ENCODE measurements at regions not wholly inside any gene's neighbourhood (a gene's known extent, or its start where the extent isn't known, plus 50 kb on each side); places are given as distances from the start of the nearest gene placed in this dataset.

GRCh38 chr11:70798296-70798695 is 400.0 kb downstream of the CTTN start (continued):
- TF ChIP-seq, protein P1, sequence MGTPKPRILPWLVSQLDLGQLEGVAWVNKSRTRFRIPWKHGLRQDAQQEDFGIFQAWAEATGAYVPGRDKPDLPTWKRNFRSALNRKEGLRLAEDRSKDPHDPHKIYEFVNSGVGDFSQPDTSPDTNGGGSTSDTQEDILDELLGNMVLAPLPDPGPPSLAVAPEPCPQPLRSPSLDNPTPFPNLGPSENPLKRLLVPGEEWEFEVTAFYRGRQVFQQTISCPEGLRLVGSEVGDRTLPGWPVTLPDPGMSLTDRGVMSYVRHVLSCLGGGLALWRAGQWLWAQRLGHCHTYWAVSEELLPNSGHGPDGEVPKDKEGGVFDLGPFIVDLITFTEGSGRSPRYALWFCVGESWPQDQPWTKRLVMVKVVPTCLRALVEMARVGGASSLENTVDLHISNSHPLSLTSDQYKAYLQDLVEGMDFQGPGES (IDR thresholded peaks at IDR 0.05; ENCODE audit: low read depth, low read length), result no peak
- TF ChIP-seq, protein P2, sequence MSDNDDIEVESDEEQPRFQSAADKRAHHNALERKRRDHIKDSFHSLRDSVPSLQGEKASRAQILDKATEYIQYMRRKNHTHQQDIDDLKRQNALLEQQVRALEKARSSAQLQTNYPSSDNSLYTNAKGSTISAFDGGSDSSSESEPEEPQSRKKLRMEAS (IDR thresholded peaks at IDR 0.05; ENCODE audit: low read depth), result no peak
- TF ChIP-seq MXI1 (IDR thresholded peaks at IDR 0.05; ENCODE audit: low read depth, low read length) (no peak), EP300 (IDR thresholded peaks at IDR 0.05; ENCODE audit: borderline replicate concordance in 1 of 2, low read depth in 1 of 2, low read length in 1 of 2) (no peak), GATA2 (CRISPR knock-in tag; IDR thresholded peaks at IDR 0.05) (no peak)

DNA sequence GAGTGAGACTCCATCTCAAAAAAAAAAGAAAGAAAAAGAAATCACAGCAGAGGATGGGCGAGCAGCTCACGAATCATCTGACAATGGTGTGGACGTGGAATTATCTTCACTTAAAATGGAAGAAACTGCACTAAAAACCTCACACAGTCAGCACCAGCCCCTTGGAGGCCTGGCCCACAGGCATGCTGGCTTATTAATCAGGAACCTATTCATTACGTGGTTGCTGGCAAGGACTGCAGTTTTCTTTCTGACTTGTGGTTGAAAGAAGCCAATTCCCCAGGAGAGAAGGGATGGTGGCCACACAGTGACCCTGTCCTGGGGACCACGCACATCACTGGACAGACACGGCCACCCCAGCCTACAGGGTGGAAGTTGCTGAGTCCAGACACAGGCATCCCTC is 401.1 kb downstream of the CTTN start:
- Histone ChIP-seq H2AFZ (ENCODE audit: low read depth) (no peak overlapping the region), H3K4me2 (no peak overlapping the region), H3K4me3 (ENCODE audit: low read depth in 2 of 2, low read length in 1 of 2) (no peak overlapping the region), H3K9ac (no peak overlapping the region), H3K9me2 (no peaks in the 10 kb centered on the region), H3F3A (replicated peaks; ENCODE audit: insufficient read depth) (no peaks in the 10 kb centered on the region), H3K4me1 (ENCODE audit: control insufficient read depth in 1 of 2, insufficient read depth in 2 of 2, low read depth in 1 of 2, low read length in 1 of 2) (no peaks in the 10 kb centered on the region), H3K36me3 (replicated peaks in 1 of 2; ENCODE audit: control insufficient read depth in 1 of 2, insufficient read depth in 2 of 2, low read length in 1 of 2) (no peaks in the 10 kb centered on the region), H3K79me2 (ENCODE audit: insufficient read depth) (no peaks in the 10 kb centered on the region), H4K20me1 (ENCODE audit: insufficient read depth) (no peaks in the 10 kb centered on the region), H3K9me3 (no peaks in the 10 kb centered on the region), H3K27me3 (ENCODE audit: insufficient read depth) (no peaks in the 10 kb centered on the region), H3K27ac (ENCODE audit: low read depth in 2 of 2, low read length in 1 of 2) (no peak overlapping the region)
- DNase-seq, result no peak
- WGBS (ENCODE audit: low lambda C conversion rate), result 44% methylated on average over 4 of the region's 6 CpGs
- ChIA-PET CTCF (no interaction called here), POLR2A (no interaction called here)
- TF ChIP-seq POLR2AphosphoS5 (IDR thresholded peaks at IDR 0.05; ENCODE audit: low read depth, low read length) (no peak), JUND (IDR thresholded peaks at IDR 0.05) (no peak), GABPA (IDR thresholded peaks at IDR 0.05; ENCODE audit: low read depth) (no peak)

DNA sequence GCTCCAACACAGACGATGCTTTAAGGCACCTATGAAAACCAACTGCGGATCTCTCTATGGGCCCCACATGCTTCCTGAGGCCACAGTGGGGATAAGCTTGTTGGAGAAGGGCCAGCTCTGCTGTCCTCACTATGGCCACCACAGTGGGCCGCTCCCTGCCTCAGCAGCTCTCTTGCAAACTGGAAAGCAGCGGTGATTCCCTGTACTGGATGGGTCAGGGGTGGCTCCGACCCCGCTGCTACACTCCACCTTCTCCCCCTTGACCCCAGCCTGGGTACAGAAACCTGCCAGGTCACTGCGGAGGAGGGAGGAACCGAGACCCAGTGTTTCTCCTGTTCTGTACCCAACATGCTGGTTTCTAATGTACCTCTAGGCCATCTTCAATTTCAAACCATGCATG is 403.9 kb downstream of the CTTN start:
- H3K27me3 ChIP-seq (ENCODE audit: insufficient read depth), result no peaks in the 10 kb centered on the region
- no peaks in the 10 kb centered on the region for H3K9me2 ChIP-seq
- no peak overlapping the region for H2AFZ ChIP-seq (ENCODE audit: low read depth)
- no peak overlapping the region for H3K4me2 ChIP-seq
- H3K27ac ChIP-seq (ENCODE audit: low read depth in 2 of 2, low read length in 1 of 2), result no peak overlapping the region
- H3K9me3 ChIP-seq, result no peaks in the 10 kb centered on the region
- H3F3A ChIP-seq (replicated peaks; ENCODE audit: insufficient read depth), result no peaks in the 10 kb centered on the region
- ChIA-PET CTCF (no interaction called here), POLR2A (no interaction called here)
- H4K20me1 ChIP-seq (ENCODE audit: insufficient read depth), result no peaks in the 10 kb centered on the region
- no peaks in the 10 kb centered on the region for H3K4me1 ChIP-seq (ENCODE audit: control insufficient read depth in 1 of 2, insufficient read depth in 2 of 2, low read depth in 1 of 2, low read length in 1 of 2)
- H3K4me3 ChIP-seq (ENCODE audit: low read depth in 2 of 2, low read length in 1 of 2), result no peak overlapping the region
- WGBS (ENCODE audit: low lambda C conversion rate), result 23% methylated on average over 2 of the region's 8 CpGs
- H3K79me2 ChIP-seq (ENCODE audit: insufficient read depth), result no peaks in the 10 kb centered on the region
- H3K9ac ChIP-seq, result no peak overlapping the region
- H3K36me3 ChIP-seq (replicated peaks in 1 of 2; ENCODE audit: control insufficient read depth in 1 of 2, insufficient read depth in 2 of 2, low read length in 1 of 2), result no peaks in the 10 kb centered on the region
- no peak for DNase-seq
- no peak for TF ChIP-seq JUND (IDR thresholded peaks at IDR 0.05)
- no peak for TF ChIP-seq TCF12 (IDR thresholded peaks at IDR 0.05)
- TF ChIP-seq NRF1 (IDR thresholded peaks at IDR 0.05; ENCODE audit: low read depth, low read length), result no peak
- TF ChIP-seq RCOR1 (IDR thresholded peaks at IDR 0.05; ENCODE audit: low read length), result no peak
- TF ChIP-seq SIN3A (IDR thresholded peaks at IDR 0.05; ENCODE audit: borderline replicate concordance, low read depth, low read length), result no peak
- no peak for TF ChIP-seq RFX5 (IDR thresholded peaks at IDR 0.05; ENCODE audit: low read length)
- TF ChIP-seq, protein P1 (IDR thresholded peaks at IDR 0.05; ENCODE audit: low read depth, low read length), result no peak
- TF ChIP-seq FOXJ3 (CRISPR knock-in tag; IDR thresholded peaks at IDR 0.05), result no peak
- TF ChIP-seq ELF1 (IDR thresholded peaks at IDR 0.05), result no peak
- no peak for TF ChIP-seq GATA2 (CRISPR knock-in tag; IDR thresholded peaks at IDR 0.05)
- no peak for TF ChIP-seq YY1 (IDR thresholded peaks at IDR 0.05; ENCODE audit: low read depth)
- TF ChIP-seq MXI1 (IDR thresholded peaks at IDR 0.05; ENCODE audit: low read depth, low read length), result no peak
- TF ChIP-seq EP300 (IDR thresholded peaks at IDR 0.05; ENCODE audit: borderline replicate concordance in 1 of 2, low read depth in 1 of 2, low read length in 1 of 2), result no peak
- TF ChIP-seq, protein P3, sequence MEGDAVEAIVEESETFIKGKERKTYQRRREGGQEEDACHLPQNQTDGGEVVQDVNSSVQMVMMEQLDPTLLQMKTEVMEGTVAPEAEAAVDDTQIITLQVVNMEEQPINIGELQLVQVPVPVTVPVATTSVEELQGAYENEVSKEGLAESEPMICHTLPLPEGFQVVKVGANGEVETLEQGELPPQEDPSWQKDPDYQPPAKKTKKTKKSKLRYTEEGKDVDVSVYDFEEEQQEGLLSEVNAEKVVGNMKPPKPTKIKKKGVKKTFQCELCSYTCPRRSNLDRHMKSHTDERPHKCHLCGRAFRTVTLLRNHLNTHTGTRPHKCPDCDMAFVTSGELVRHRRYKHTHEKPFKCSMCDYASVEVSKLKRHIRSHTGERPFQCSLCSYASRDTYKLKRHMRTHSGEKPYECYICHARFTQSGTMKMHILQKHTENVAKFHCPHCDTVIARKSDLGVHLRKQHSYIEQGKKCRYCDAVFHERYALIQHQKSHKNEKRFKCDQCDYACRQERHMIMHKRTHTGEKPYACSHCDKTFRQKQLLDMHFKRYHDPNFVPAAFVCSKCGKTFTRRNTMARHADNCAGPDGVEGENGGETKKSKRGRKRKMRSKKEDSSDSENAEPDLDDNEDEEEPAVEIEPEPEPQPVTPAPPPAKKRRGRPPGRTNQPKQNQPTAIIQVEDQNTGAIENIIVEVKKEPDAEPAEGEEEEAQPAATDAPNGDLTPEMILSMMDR (IDR thresholded peaks at IDR 0.05), result no peak
- TF ChIP-seq SMC3 (IDR thresholded peaks at IDR 0.05; ENCODE audit: low read depth, low read length), result no peak
- TF ChIP-seq RAD21 (IDR thresholded peaks at IDR 0.05; ENCODE audit: low read length), result no peak
- TF ChIP-seq, protein P4, sequence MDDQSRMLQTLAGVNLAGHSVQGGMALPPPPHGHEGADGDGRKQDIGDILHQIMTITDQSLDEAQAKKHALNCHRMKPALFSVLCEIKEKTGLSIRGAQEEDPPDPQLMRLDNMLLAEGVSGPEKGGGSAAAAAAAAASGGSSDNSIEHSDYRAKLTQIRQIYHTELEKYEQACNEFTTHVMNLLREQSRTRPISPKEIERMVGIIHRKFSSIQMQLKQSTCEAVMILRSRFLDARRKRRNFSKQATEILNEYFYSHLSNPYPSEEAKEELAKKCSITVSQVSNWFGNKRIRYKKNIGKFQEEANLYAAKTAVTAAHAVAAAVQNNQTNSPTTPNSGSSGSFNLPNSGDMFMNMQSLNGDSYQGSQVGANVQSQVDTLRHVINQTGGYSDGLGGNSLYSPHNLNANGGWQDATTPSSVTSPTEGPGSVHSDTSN (IDR thresholded peaks at IDR 0.05), result no peak
- TF ChIP-seq, protein P5, sequence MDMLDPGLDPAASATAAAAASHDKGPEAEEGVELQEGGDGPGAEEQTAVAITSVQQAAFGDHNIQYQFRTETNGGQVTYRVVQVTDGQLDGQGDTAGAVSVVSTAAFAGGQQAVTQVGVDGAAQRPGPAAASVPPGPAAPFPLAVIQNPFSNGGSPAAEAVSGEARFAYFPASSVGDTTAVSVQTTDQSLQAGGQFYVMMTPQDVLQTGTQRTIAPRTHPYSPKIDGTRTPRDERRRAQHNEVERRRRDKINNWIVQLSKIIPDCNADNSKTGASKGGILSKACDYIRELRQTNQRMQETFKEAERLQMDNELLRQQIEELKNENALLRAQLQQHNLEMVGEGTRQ (IDR thresholded peaks at IDR 0.05; ENCODE audit: borderline replicate concordance, low read depth, low read length), result no peak

All from SK-N-SH (cell line).